ENCODE measurements at regions not wholly inside any gene's neighbourhood (a gene's known extent, or its start where the extent isn't known, plus 50 kb on each side); places are given as distances from the start of the nearest gene placed in this dataset.
"Not testable (repeated sequence)": the region's sequence is repeated elsewhere in the genome, so short reads cannot be mapped to it uniquely, and the experiment has no call there.

- TF ChIP-seq EZH2 (IDR thresholded peaks at IDR 0.05) (no peak), POLR2AphosphoS5 (IDR thresholded peaks at IDR 0.05; ENCODE audit: borderline replicate concordance, low read depth, low read length) (no peak), FOXP2 (optimal IDR thresholded peaks at IDR 0.05; ENCODE audit: control extremely low read depth, extremely low read length, insufficient read depth) (no peak)
- Histone ChIP-seq H3K27ac (no peak overlapping the region), H3K9ac (ENCODE audit: insufficient read length) (no peak overlapping the region), H3K9me3 (ENCODE audit: low read depth, low read length) (no peaks in the 10 kb centered on the region), H3K36me3 (ENCODE audit: insufficient read depth, low read length) (no peaks in the 10 kb centered on the region), H3K4me3 (no peak overlapping the region)
- no peak for DNase-seq (ENCODE audit: low read depth, low spot score)
These were observed 1248.9 kb upstream of the EPHA6 start for GRCh38 chr3:95565502-95565901.

GRCh38 chr3:95567346-95567745 lies 1247.0 kb upstream of the EPHA6 start:
- Histone ChIP-seq H3K36me3 (ENCODE audit: insufficient read depth, low read length) (no peaks in the 10 kb centered on the region), H3K9ac (ENCODE audit: insufficient read length) (no peak overlapping the region), H3K4me3 (no peak overlapping the region), H3K27ac (no peak overlapping the region), H3K9me3 (ENCODE audit: low read depth, low read length) (no peaks in the 10 kb centered on the region)
- TF ChIP-seq FOXP2 (optimal IDR thresholded peaks at IDR 0.05; ENCODE audit: control extremely low read depth, extremely low read length, insufficient read depth) (no peak), EZH2 (IDR thresholded peaks at IDR 0.05) (no peak), POLR2AphosphoS5 (IDR thresholded peaks at IDR 0.05; ENCODE audit: borderline replicate concordance, low read depth, low read length) (no peak)
- DNase-seq (ENCODE audit: low read depth, low spot score) = no peak

- H3K36me3 ChIP-seq (ENCODE audit: insufficient read depth, low read length) = no peaks in the 10 kb centered on the region
- TF ChIP-seq FOXP2 (optimal IDR thresholded peaks at IDR 0.05; ENCODE audit: control extremely low read depth, extremely low read length, insufficient read depth) (no peak), POLR2AphosphoS5 (IDR thresholded peaks at IDR 0.05; ENCODE audit: borderline replicate concordance, low read depth, low read length) (no peak), EZH2 (IDR thresholded peaks at IDR 0.05) (no peak)
- no peaks in the 10 kb centered on the region for H3K9me3 ChIP-seq (ENCODE audit: low read depth, low read length)
- H3K4me3 ChIP-seq = no peak overlapping the region
- H3K27ac ChIP-seq = no peak overlapping the region
- DNase-seq (ENCODE audit: low read depth, low spot score) = no peak
- H3K9ac ChIP-seq (ENCODE audit: insufficient read length) = no peak overlapping the region
These were observed 1227.6 kb upstream of the EPHA6 start for GRCh38 chr3:95586754-95587153.

DNA sequence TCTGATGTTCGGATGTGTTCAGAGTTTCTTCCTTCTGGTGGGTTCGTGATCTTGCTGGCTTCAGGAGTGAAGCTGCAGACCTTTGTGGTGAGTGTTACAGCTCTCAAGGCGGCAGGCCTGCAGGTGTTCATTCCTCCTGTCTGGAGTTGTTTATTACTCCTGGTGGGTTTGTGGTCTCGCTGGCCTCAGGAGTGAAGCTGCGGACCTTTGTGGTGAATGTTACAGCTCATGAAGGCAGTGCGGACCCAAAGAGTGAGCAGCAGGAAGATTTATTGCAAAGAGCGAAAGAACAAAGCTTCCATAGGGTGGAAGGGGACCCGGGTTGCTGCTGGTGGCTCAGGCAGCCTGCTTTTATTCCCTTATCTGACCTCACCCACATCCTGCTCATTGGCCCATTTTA lies 1226.8 kb upstream of the EPHA6 start:
- H3K9me3 ChIP-seq (ENCODE audit: low read depth, low read length); H3K36me3 ChIP-seq (ENCODE audit: insufficient read depth, low read length); H3K4me3 ChIP-seq; H3K9ac ChIP-seq (ENCODE audit: insufficient read length); H3K27ac ChIP-seq; DNase-seq (ENCODE audit: low read depth, low spot score): not testable (repeated sequence)

DNA sequence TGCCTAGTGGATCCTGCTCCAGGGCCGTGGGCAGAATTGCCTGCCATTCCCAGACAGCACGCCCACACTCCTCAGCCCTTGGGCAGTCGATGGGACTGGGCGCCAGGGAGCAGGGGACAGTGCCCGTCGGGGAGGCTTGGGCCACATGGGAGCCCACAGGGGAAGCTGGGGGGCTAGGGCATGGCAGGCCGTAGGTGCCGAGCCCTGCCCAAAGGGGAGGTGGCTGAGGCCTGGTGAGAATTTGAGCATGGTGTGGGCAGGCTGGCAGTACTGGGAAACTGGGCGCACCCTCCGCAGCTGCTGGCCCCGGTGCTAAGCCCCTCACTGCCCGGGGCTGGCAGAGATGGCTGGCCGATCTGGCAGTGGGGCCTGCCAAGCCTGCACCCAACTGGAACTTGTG lies 1225.9 kb upstream of the EPHA6 start:
- no peaks in the 10 kb centered on the region for H3K36me3 ChIP-seq (ENCODE audit: insufficient read depth, low read length)
- H3K27ac ChIP-seq = no peak overlapping the region
- H3K9me3 ChIP-seq (ENCODE audit: low read depth, low read length) = no peaks in the 10 kb centered on the region
- H3K4me3 ChIP-seq = no peak overlapping the region
- TF ChIP-seq EZH2 (IDR thresholded peaks at IDR 0.05) (no peak), FOXP2 (optimal IDR thresholded peaks at IDR 0.05; ENCODE audit: control extremely low read depth, extremely low read length, insufficient read depth) (no peak), POLR2AphosphoS5 (IDR thresholded peaks at IDR 0.05; ENCODE audit: borderline replicate concordance, low read depth, low read length) (no peak)
- no peak for DNase-seq (ENCODE audit: low read depth, low spot score)
- no peak overlapping the region for H3K9ac ChIP-seq (ENCODE audit: insufficient read length)

GRCh38 chr3:95595416-95596075 lies 1218.8 kb upstream of the EPHA6 start:
- Histone ChIP-seq H3K4me3 (no peak overlapping the region), H3K27ac (no peak overlapping the region), H3K9ac (ENCODE audit: insufficient read length) (no peak overlapping the region), H3K36me3 (ENCODE audit: insufficient read depth, low read length) (no peaks in the 10 kb centered on the region), H3K9me3 (ENCODE audit: low read depth, low read length) (no peaks in the 10 kb centered on the region)
- TF ChIP-seq FOXP2 (optimal IDR thresholded peaks at IDR 0.05; ENCODE audit: control extremely low read depth, extremely low read length, insufficient read depth) (no peak), POLR2AphosphoS5 (IDR thresholded peaks at IDR 0.05; ENCODE audit: borderline replicate concordance, low read depth, low read length) (no peak), EZH2 (IDR thresholded peaks at IDR 0.05) (no peak)
- DNase-seq (ENCODE audit: low read depth, low spot score) = no peak

- Histone ChIP-seq H3K27ac (no peak overlapping the region), H3K9me3 (ENCODE audit: low read depth, low read length) (no peaks in the 10 kb centered on the region), H3K36me3 (ENCODE audit: insufficient read depth, low read length) (no peaks in the 10 kb centered on the region), H3K4me3 (no peak overlapping the region), H3K9ac (ENCODE audit: insufficient read length) (no peak overlapping the region)
- TF ChIP-seq EZH2 (IDR thresholded peaks at IDR 0.05) (no peak), POLR2AphosphoS5 (IDR thresholded peaks at IDR 0.05; ENCODE audit: borderline replicate concordance, low read depth, low read length) (no peak), FOXP2 (optimal IDR thresholded peaks at IDR 0.05; ENCODE audit: control extremely low read depth, extremely low read length, insufficient read depth) (no peak)
- DNase-seq (ENCODE audit: low read depth, low spot score) = no peak
These were observed 1206.5 kb upstream of the EPHA6 start for GRCh38 chr3:95607926-95608325.

DNA sequence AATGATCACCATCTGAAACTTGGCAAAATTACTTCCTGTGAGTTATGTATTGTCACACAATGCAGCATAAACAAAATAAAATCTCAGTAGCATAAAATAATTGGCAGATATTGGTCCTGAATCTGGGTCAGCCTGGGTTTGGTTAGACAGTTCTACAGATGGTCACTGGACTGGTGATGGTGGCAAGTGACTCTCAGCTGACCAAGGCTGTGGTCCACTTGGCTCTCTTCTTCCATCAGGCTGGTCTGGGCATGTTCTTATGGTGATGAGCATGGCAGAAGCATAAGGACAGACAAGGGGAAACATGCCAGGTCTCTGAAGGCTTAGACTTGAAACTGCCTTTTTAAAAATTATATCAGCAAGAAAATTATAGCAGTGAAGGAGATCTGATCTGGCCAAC lies 1205.0 kb upstream of the EPHA6 start:
- no peak for DNase-seq (ENCODE audit: low read depth, low spot score)
- no peaks in the 10 kb centered on the region for H3K36me3 ChIP-seq (ENCODE audit: insufficient read depth, low read length)
- no peak overlapping the region for H3K27ac ChIP-seq
- no peak for TF ChIP-seq FOXP2 (optimal IDR thresholded peaks at IDR 0.05; ENCODE audit: control extremely low read depth, extremely low read length, insufficient read depth)
- no peak for TF ChIP-seq POLR2AphosphoS5 (IDR thresholded peaks at IDR 0.05; ENCODE audit: borderline replicate concordance, low read depth, low read length)
- TF ChIP-seq EZH2 (IDR thresholded peaks at IDR 0.05) = no peak
- no peak overlapping the region for H3K4me3 ChIP-seq
- no peak overlapping the region for H3K9ac ChIP-seq (ENCODE audit: insufficient read length)
- no peaks in the 10 kb centered on the region for H3K9me3 ChIP-seq (ENCODE audit: low read depth, low read length)

GRCh38 chr3:95612611-95613010 lies 1201.8 kb upstream of the EPHA6 start:
- no peaks in the 10 kb centered on the region for H3K9me3 ChIP-seq (ENCODE audit: low read depth, low read length)
- no peak for TF ChIP-seq FOXP2 (optimal IDR thresholded peaks at IDR 0.05; ENCODE audit: control extremely low read depth, extremely low read length, insufficient read depth)
- TF ChIP-seq EZH2 (IDR thresholded peaks at IDR 0.05) = no peak
- TF ChIP-seq POLR2AphosphoS5 (IDR thresholded peaks at IDR 0.05; ENCODE audit: borderline replicate concordance, low read depth, low read length) = no peak
- no peak overlapping the region for H3K4me3 ChIP-seq
- H3K9ac ChIP-seq (ENCODE audit: insufficient read length) = no peak overlapping the region
- no peaks in the 10 kb centered on the region for H3K36me3 ChIP-seq (ENCODE audit: insufficient read depth, low read length)
- DNase-seq (ENCODE audit: low read depth, low spot score) = no peak
- no peak overlapping the region for H3K27ac ChIP-seq

All from SK-N-MC (cell line).